Mucosa of stomach (tissue), 1 donor: ENCODE measurements at regions not wholly inside any gene's neighbourhood (a gene's known extent, or its start where the extent isn't known, plus 50 kb on each side); places are given as distances from the start of the nearest gene placed in this dataset.

Experiments
- H3K27me3 ChIP-seq: one replicate; pipeline ENCODE4 v1.7.0; 2013; ENCODE audit warnings: mild to moderate bottlenecking, low read length; ENCODE audit not compliant: control insufficient read depth, insufficient read depth
- H3K36me3 ChIP-seq: one replicate; pipeline ENCODE4 v1.7.0; 2013; ENCODE audit warnings: low read length; ENCODE audit not compliant: control insufficient read depth, insufficient read depth
- H3K4me1 ChIP-seq: one replicate; pipeline ENCODE4 v1.7.0; 2013; ENCODE audit warnings: mild to moderate bottlenecking, low read length; ENCODE audit not compliant: control insufficient read depth, insufficient read depth
- H3K4me3 ChIP-seq: one replicate; pipeline ENCODE4 v1.7.0; 2013; ENCODE audit warnings: low read length
- H3K9ac ChIP-seq: one replicate; pipeline ENCODE4 v1.7.0; 2013; ENCODE audit warnings: mild to moderate bottlenecking, low read length, moderate library complexity
- H3K9me3 ChIP-seq: one replicate; pipeline ENCODE4 v1.7.0; 2013; ENCODE audit warnings: mild to moderate bottlenecking, low read length, moderate library complexity; ENCODE audit not compliant: control insufficient read depth
- donor health status: Pancreatic carcinoma.

- Histone ChIP-seq H3K9ac (no peak overlapping the region), H3K36me3 (no peaks in the 10 kb centered on the region), H3K4me1 (peaks cover 15% of the 10 kb centered on the region), H3K27me3 (no peaks in the 10 kb centered on the region), H3K9me3 (no peaks in the 10 kb centered on the region), H3K4me3 (no peak overlapping the region)
Measured at GRCh38 chr12:91778091-91778832, 367.4 kb downstream of the BTG1 start.

GRCh38 chr12:91777268-91777992 lies 368.2 kb downstream of the BTG1 start:
- no peaks in the 10 kb centered on the region for H3K27me3 ChIP-seq
- no peaks in the 10 kb centered on the region for H3K9me3 ChIP-seq

GRCh38 chr12:91774434-91774921 lies 371.2 kb downstream of the BTG1 start:
- no peak overlapping the region for H3K9ac ChIP-seq
- no peaks in the 10 kb centered on the region for H3K9me3 ChIP-seq
- H3K4me1 ChIP-seq, result peaks cover 14% of the 10 kb centered on the region
- no peaks in the 10 kb centered on the region for H3K27me3 ChIP-seq
- H3K4me3 ChIP-seq, result no peak overlapping the region
- no peaks in the 10 kb centered on the region for H3K36me3 ChIP-seq

More at GRCh38 chr12:91777268-91777992, 368.2 kb downstream of the BTG1 start:
- Histone ChIP-seq H3K4me3 (no peak overlapping the region), H3K9ac (no peak overlapping the region), H3K36me3 (no peaks in the 10 kb centered on the region), H3K4me1 (peaks cover 15% of the 10 kb centered on the region)

GRCh38 chr12:91773749-91774429 lies 371.8 kb downstream of the BTG1 start:
- Histone ChIP-seq H3K4me3 (no peak overlapping the region), H3K9me3 (no peaks in the 10 kb centered on the region), H3K4me1 (peaks cover 10% of the 10 kb centered on the region), H3K36me3 (no peaks in the 10 kb centered on the region), H3K9ac (no peak overlapping the region), H3K27me3 (no peaks in the 10 kb centered on the region)

- Histone ChIP-seq H3K9me3 (no peaks in the 10 kb centered on the region), H3K4me1 (peaks cover 5% of the 10 kb centered on the region), H3K9ac (no peak overlapping the region), H3K27me3 (no peaks in the 10 kb centered on the region), H3K36me3 (no peaks in the 10 kb centered on the region), H3K4me3 (no peak overlapping the region)
Measured at GRCh38 chr12:91772411-91772810, 373.2 kb downstream of the BTG1 start.

GRCh38 chr12:91769736-91770135 lies 375.9 kb downstream of the BTG1 start:
- Histone ChIP-seq H3K9ac (no peak overlapping the region), H3K36me3 (no peaks in the 10 kb centered on the region), H3K27me3 (no peaks in the 10 kb centered on the region), H3K9me3 (no peaks in the 10 kb centered on the region), H3K4me1 (peaks cover 4% of the 10 kb centered on the region), H3K4me3 (no peak overlapping the region)

- Histone ChIP-seq H3K9ac (no peak overlapping the region), H3K4me3 (no peak overlapping the region), H3K36me3 (no peaks in the 10 kb centered on the region), H3K9me3 (no peaks in the 10 kb centered on the region), H3K27me3 (no peaks in the 10 kb centered on the region), H3K4me1 (no peaks in the 10 kb centered on the region)
Measured at GRCh38 chr12:91767237-91767636, 378.4 kb downstream of the BTG1 start.

GRCh38 chr12:91766454-91766853 lies 379.2 kb downstream of the BTG1 start:
- Histone ChIP-seq H3K4me1 (no peaks in the 10 kb centered on the region), H3K36me3 (no peaks in the 10 kb centered on the region), H3K4me3 (no peak overlapping the region), H3K27me3 (no peaks in the 10 kb centered on the region), H3K9ac (no peak overlapping the region), H3K9me3 (no peaks in the 10 kb centered on the region)

GRCh38 chr12:91763654-91764370 lies 381.8 kb downstream of the BTG1 start:
- H3K9me3 ChIP-seq, result no peaks in the 10 kb centered on the region
- H3K9ac ChIP-seq, result no peak overlapping the region
- no peak overlapping the region for H3K4me3 ChIP-seq
- H3K27me3 ChIP-seq, result no peaks in the 10 kb centered on the region
- H3K4me1 ChIP-seq, result no peaks in the 10 kb centered on the region
- H3K36me3 ChIP-seq, result no peaks in the 10 kb centered on the region

- Histone ChIP-seq H3K27me3 (no peaks in the 10 kb centered on the region), H3K36me3 (no peaks in the 10 kb centered on the region)
Measured at GRCh38 chr12:91753649-91754048, 392.0 kb downstream of the BTG1 start.

GRCh38 chr12:91746976-91747375 lies 398.7 kb downstream of the BTG1 start:
- H3K9ac ChIP-seq, result no peak overlapping the region

More at GRCh38 chr12:91753649-91754048, 392.0 kb downstream of the BTG1 start:
- H3K4me1 ChIP-seq, result no peaks in the 10 kb centered on the region
- no peak overlapping the region for H3K9ac ChIP-seq
- H3K9me3 ChIP-seq, result no peaks in the 10 kb centered on the region
- H3K4me3 ChIP-seq, result no peak overlapping the region

More at GRCh38 chr12:91746976-91747375, 398.7 kb downstream of the BTG1 start:
- H3K9me3 ChIP-seq, result no peaks in the 10 kb centered on the region
- H3K27me3 ChIP-seq, result no peaks in the 10 kb centered on the region
- H3K4me1 ChIP-seq, result no peaks in the 10 kb centered on the region
- H3K4me3 ChIP-seq, result no peak overlapping the region
- no peaks in the 10 kb centered on the region for H3K36me3 ChIP-seq
